ENCODE measurements at regions not wholly inside any gene's neighbourhood (a gene's known extent, or its start where the extent isn't known, plus 50 kb on each side); places are given as distances from the start of the nearest gene placed in this dataset.

- H3K36me3 ChIP-seq = no peaks in the 10 kb centered on the region
- no peaks in the 10 kb centered on the region for H3K27me3 ChIP-seq (replicated peaks; ENCODE audit: insufficient read depth)
- no peak overlapping the region for H3K27ac ChIP-seq
- DNase-seq (ENCODE audit: low spot score) (no peak), ATAC-seq (ENCODE audit: insufficient number of reproducible peaks, low FRiP score, low read depth) (no peak)
- no peak overlapping the region for H3K4me3 ChIP-seq
- TF ChIP-seq, protein P1, sequence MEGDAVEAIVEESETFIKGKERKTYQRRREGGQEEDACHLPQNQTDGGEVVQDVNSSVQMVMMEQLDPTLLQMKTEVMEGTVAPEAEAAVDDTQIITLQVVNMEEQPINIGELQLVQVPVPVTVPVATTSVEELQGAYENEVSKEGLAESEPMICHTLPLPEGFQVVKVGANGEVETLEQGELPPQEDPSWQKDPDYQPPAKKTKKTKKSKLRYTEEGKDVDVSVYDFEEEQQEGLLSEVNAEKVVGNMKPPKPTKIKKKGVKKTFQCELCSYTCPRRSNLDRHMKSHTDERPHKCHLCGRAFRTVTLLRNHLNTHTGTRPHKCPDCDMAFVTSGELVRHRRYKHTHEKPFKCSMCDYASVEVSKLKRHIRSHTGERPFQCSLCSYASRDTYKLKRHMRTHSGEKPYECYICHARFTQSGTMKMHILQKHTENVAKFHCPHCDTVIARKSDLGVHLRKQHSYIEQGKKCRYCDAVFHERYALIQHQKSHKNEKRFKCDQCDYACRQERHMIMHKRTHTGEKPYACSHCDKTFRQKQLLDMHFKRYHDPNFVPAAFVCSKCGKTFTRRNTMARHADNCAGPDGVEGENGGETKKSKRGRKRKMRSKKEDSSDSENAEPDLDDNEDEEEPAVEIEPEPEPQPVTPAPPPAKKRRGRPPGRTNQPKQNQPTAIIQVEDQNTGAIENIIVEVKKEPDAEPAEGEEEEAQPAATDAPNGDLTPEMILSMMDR (IDR thresholded peaks at IDR 0.05) = no peak
- H3K4me1 ChIP-seq (ENCODE audit: control insufficient read depth in 1 of 2, low read depth in 2 of 2) = no peaks in the 10 kb centered on the region
- H3K9me3 ChIP-seq = no peaks in the 10 kb centered on the region
These were observed 945.4 kb upstream of the PRMT6 start for GRCh38 chr1:106111044-106111443.

DNA sequence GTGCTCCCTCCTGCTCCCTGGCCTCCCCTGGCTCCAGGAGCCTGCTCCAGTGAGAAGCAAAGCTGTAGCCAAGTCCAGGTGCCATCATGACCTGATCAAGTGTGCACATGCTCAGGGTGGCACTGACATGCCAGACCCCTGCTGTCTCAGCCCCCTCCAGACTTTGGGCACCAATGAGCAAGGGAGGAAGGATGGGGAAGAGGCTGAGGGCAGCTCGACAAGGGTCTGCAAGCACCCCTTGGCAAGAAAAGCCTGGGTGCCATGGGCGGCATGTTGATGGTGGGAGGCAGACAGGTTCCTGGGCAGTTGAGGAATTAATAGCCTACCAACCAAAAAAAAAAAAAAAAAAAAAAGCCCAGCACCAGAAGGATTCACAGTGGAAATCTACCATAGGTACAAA is 942.6 kb upstream of the PRMT6 start:
- Histone ChIP-seq H3K36me3 (no peaks in the 10 kb centered on the region), H3K4me1 (ENCODE audit: control insufficient read depth in 1 of 2, low read depth in 2 of 2) (no peaks in the 10 kb centered on the region), H3K27ac (no peak overlapping the region), H3K4me3 (no peak overlapping the region), H3K9me3 (no peaks in the 10 kb centered on the region), H3K27me3 (replicated peaks; ENCODE audit: insufficient read depth) (no peaks in the 10 kb centered on the region)
- ATAC-seq (ENCODE audit: insufficient number of reproducible peaks, low FRiP score, low read depth) (no peak), DNase-seq (ENCODE audit: low spot score) (no peak)
- TF ChIP-seq, protein P1 (IDR thresholded peaks at IDR 0.05) = no peak

DNA sequence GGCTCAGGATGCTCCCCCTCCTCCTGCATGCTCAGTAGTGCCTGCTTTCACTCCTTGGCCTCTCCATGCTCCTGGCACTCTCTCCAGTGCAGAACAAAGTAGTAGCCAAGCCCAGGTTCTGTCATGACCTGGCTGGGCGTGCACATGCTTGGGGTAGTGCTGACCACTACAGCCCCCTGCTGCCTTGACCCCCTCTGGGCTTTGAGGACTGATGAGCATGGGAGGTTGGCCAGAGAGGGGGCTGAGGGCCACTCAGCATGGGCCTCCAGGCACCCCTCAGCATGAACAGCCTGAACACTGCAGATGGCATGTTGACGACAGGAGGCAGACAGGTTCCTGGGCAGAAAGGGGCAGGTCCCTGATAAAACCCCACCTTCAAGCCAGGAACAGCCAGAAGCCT is 935.7 kb upstream of the PRMT6 start:
- no peak overlapping the region for H3K4me3 ChIP-seq
- no peaks in the 10 kb centered on the region for H3K27me3 ChIP-seq (replicated peaks; ENCODE audit: insufficient read depth)
- TF ChIP-seq, protein P1 (IDR thresholded peaks at IDR 0.05) = no peak
- ATAC-seq (ENCODE audit: insufficient number of reproducible peaks, low FRiP score, low read depth) (no peak), DNase-seq (ENCODE audit: low spot score) (no peak)
- H3K4me1 ChIP-seq (ENCODE audit: control insufficient read depth in 1 of 2, low read depth in 2 of 2) = no peaks in the 10 kb centered on the region
- H3K27ac ChIP-seq = no peak overlapping the region
- H3K9me3 ChIP-seq = peaks cover 2% of the 10 kb centered on the region
- no peaks in the 10 kb centered on the region for H3K36me3 ChIP-seq

- TF ChIP-seq, protein P1 (IDR thresholded peaks at IDR 0.05) = no peak
- no peaks in the 10 kb centered on the region for H3K27me3 ChIP-seq (replicated peaks; ENCODE audit: insufficient read depth)
- no peak for DNase-seq (ENCODE audit: low spot score)
- H3K27ac ChIP-seq = no peak overlapping the region
- H3K9me3 ChIP-seq = peaks cover 2% of the 10 kb centered on the region
- no peak for ATAC-seq (ENCODE audit: insufficient number of reproducible peaks, low FRiP score, low read depth)
- H3K4me1 ChIP-seq (ENCODE audit: control insufficient read depth in 1 of 2, low read depth in 2 of 2) = no peaks in the 10 kb centered on the region
- H3K36me3 ChIP-seq = no peaks in the 10 kb centered on the region
- H3K4me3 ChIP-seq = no peak overlapping the region
These were observed 934.7 kb upstream of the PRMT6 start for GRCh38 chr1:106121728-106122127.

DNA sequence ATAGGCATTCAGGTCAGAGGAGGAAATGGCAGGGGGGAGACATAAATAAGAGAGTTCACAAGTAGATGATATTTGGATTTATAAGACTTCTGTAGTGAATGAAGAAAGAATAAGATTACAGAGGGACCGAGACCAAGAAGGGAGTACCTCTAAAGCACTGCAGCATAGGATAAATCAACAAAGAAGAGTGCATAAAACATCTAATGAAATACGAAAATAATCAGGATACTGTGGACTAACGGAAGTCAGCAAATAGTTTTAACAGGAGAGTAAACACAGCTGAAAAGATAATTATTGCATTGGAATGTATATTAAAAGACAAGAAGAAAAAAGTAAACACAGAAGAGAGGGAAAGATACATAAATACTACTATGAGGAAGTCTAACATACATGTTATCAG is 921.9 kb upstream of the PRMT6 start:
- DNase-seq (ENCODE audit: low spot score) = no peak
- Histone ChIP-seq H3K27me3 (replicated peaks; ENCODE audit: insufficient read depth) (no peaks in the 10 kb centered on the region), H3K36me3 (no peaks in the 10 kb centered on the region), H3K9me3 (no peaks in the 10 kb centered on the region), H3K4me1 (ENCODE audit: control insufficient read depth in 1 of 2, low read depth in 2 of 2) (no peaks in the 10 kb centered on the region), H3K27ac (no peak overlapping the region), H3K4me3 (no peak overlapping the region)
- ATAC-seq (ENCODE audit: insufficient number of reproducible peaks, low FRiP score, low read depth) = no peak
- TF ChIP-seq, protein P1 (IDR thresholded peaks at IDR 0.05) = no peak

Measured in thoracic aorta (tissue), 2 donors.